ENCODE measurements at regions not wholly inside any gene's neighbourhood (a gene's known extent, or its start where the extent isn't known, plus 50 kb on each side); places are given as distances from the start of the nearest gene placed in this dataset.

- no peaks in the 10 kb centered on the region for H3K27me3 ChIP-seq
- DNase-seq (ENCODE audit: low spot score) = no peak
- H3K36me3 ChIP-seq = no peaks in the 10 kb centered on the region
- no peaks in the 10 kb centered on the region for H3K4me1 ChIP-seq
- H3K4me3 ChIP-seq = no peak overlapping the region
- H3K27ac ChIP-seq = no peak overlapping the region
- H3K9me3 ChIP-seq = no peaks in the 10 kb centered on the region
- no peak for TF ChIP-seq CTCF (IDR thresholded peaks at IDR 0.05)
Observed at GRCh38 chr7:155232911-155233310, 64.8 kb upstream of the INSIG1 start.

DNA sequence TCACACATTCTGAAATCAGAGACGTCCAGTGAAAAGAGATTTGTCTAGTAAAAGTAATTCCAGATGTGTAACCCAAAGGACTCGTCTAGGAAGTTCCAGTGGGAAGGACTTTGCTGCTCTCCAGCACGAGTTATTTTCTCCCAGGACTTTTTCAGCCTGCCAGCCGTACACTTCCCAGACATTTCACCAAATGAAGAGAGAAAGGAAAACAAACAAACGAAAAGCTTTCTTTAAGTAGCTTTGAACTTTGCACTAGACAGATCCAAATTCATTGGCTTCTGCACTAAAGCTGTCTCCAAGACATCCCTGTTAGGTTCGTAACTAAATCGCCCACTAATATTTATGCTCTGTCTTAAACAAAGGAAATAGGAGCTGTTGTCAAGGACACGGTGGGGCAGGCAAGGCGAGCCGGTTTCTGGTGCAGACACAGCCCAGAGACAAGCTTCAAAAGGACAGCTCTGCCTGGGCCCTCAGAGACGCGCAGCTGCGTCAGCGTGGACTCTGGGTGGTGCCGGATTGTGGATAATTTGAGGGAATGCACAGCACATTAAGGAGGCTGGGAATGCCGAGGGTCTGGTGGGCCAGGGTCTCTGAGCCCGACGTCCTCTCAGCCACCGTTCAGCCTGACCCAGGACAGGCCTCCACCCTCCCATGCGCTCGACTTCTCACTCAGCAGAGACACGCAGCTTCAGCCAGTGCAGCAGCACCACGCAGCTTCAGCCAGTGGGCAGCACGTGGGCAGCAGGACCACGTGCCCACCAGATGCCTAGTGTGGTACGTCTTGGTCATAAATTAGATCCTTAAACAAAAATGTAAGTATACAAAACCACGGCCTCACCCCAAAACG, 64.1 kb upstream of the INSIG1 start:
- Histone ChIP-seq H3K4me1 (no peaks in the 10 kb centered on the region), H3K27me3 (no peaks in the 10 kb centered on the region), H3K9me3 (no peaks in the 10 kb centered on the region), H3K4me3 (no peak overlapping the region), H3K27ac (no peak overlapping the region), H3K36me3 (no peaks in the 10 kb centered on the region)
- TF ChIP-seq CTCF (IDR thresholded peaks at IDR 0.05) = no peak
- DNase-seq (ENCODE audit: low spot score) = no peak

DNA sequence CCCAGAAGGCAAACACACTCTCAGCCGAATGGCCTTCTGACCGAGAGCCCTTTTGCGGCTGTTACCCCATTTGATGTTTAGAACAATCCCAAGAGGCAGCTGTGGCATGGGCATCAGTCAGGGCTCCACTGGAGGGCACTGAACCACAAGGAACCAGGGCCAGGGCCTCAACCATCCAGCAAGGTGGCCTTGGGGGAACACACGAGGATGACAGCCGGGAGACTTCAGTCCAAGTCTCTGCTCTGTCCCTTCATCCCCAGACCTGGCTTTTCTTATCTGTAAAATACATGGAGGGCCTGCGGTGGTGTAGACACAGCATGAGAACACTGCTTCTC, 63.6 kb upstream of the INSIG1 start:
- Histone ChIP-seq H3K9me3 (no peaks in the 10 kb centered on the region), H3K36me3 (no peaks in the 10 kb centered on the region), H3K4me1 (no peaks in the 10 kb centered on the region), H3K27me3 (no peaks in the 10 kb centered on the region), H3K4me3 (no peak overlapping the region), H3K27ac (no peak overlapping the region)
- DNase-seq (ENCODE audit: low spot score) = no peak
- TF ChIP-seq CTCF (IDR thresholded peaks at IDR 0.05) = no peak

- no peaks in the 10 kb centered on the region for H3K36me3 ChIP-seq
Observed at GRCh38 chr7:155234950-155235789, 62.5 kb upstream of the INSIG1 start.

DNA sequence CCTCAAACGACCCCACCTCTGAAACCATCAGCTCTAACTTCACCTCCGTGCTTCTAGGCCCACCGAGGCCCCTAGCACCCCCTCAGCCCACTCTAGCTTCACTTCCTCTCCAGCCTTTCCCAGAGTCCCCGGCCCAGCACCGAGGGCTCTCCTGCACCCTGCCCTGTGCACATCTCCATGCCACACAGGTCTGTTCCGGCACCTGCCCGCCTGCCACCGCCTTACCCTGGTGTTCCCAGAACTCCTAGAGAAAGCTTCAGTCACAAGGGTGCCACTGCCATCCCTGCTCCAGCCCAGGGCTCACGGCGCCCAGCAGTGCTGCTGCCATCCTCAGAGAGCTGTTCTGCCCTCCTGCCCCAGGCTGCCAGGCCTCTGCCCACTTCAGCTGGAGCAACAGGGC, 61.3 kb upstream of the INSIG1 start:
- DNase-seq (ENCODE audit: low spot score) = no peak
- Histone ChIP-seq H3K27me3 (no peaks in the 10 kb centered on the region), H3K4me1 (no peaks in the 10 kb centered on the region), H3K36me3 (no peaks in the 10 kb centered on the region), H3K27ac (no peak overlapping the region), H3K9me3 (no peaks in the 10 kb centered on the region), H3K4me3 (no peak overlapping the region)
- TF ChIP-seq CTCF (IDR thresholded peaks at IDR 0.05) = no peak

More at GRCh38 chr7:155234950-155235789, 62.5 kb upstream of the INSIG1 start:
- Histone ChIP-seq H3K4me1 (no peaks in the 10 kb centered on the region), H3K4me3 (no peak overlapping the region), H3K27ac (no peak overlapping the region), H3K9me3 (no peaks in the 10 kb centered on the region), H3K27me3 (no peaks in the 10 kb centered on the region)
- no peak for DNase-seq (ENCODE audit: low spot score)
- no peak for TF ChIP-seq CTCF (IDR thresholded peaks at IDR 0.05)
